ENCODE measurements at regions not wholly inside any gene's neighbourhood (a gene's known extent, or its start where the extent isn't known, plus 50 kb on each side); places are given as distances from the start of the nearest gene placed in this dataset.

DNA sequence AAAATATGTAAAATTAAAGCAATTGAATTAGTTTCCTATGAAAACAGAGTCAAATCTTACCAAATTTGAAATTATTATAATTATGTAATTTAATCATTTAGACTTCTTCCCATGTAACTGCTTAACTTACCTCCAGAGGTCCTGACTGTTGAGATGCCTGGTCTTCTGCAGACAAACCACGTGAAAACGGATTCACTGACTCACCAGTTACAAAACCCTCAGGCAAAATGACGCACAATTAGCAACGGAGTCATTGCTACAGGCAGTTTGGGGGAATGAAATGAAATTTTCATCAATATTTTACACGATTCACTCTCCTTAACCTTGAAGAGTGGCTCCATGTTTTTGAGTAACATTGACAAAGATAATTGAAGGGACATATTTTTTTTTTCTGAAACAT lies 460.8 kb downstream of the MTRR start:
- TF ChIP-seq EZH2phosphoT487 (IDR thresholded peaks at IDR 0.05; ENCODE audit: borderline replicate concordance) = no peak
- no peak for TF ChIP-seq RAD21 (IDR thresholded peaks at IDR 0.05; ENCODE audit: low read depth)
- no peak for TF ChIP-seq POLR2AphosphoS5 (IDR thresholded peaks at IDR 0.05; ENCODE audit: low read depth, low read length)
- TF ChIP-seq, protein P1, sequence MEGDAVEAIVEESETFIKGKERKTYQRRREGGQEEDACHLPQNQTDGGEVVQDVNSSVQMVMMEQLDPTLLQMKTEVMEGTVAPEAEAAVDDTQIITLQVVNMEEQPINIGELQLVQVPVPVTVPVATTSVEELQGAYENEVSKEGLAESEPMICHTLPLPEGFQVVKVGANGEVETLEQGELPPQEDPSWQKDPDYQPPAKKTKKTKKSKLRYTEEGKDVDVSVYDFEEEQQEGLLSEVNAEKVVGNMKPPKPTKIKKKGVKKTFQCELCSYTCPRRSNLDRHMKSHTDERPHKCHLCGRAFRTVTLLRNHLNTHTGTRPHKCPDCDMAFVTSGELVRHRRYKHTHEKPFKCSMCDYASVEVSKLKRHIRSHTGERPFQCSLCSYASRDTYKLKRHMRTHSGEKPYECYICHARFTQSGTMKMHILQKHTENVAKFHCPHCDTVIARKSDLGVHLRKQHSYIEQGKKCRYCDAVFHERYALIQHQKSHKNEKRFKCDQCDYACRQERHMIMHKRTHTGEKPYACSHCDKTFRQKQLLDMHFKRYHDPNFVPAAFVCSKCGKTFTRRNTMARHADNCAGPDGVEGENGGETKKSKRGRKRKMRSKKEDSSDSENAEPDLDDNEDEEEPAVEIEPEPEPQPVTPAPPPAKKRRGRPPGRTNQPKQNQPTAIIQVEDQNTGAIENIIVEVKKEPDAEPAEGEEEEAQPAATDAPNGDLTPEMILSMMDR (IDR thresholded peaks at IDR 0.05 in 2 of 3, conservative IDR thresholded peaks at IDR 0.05 in 1 of 3; ENCODE audit: borderline replicate concordance in 1 of 3, insufficient read depth in 1 of 3, low read depth in 2 of 3, low read length in 2 of 3) = no peak
- no peak for TF ChIP-seq SP1 (IDR thresholded peaks at IDR 0.05; ENCODE audit: low read depth)
- TF ChIP-seq, protein P2, sequence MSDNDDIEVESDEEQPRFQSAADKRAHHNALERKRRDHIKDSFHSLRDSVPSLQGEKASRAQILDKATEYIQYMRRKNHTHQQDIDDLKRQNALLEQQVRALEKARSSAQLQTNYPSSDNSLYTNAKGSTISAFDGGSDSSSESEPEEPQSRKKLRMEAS (IDR thresholded peaks at IDR 0.05) = no peak
- TF ChIP-seq SRF (IDR thresholded peaks at IDR 0.05; ENCODE audit: low read depth) = no peak
- no peak for TF ChIP-seq ZNF274 (IDR thresholded peaks at IDR 0.05; ENCODE audit: low read depth, low read length)
- TF ChIP-seq POLR2A (IDR thresholded peaks at IDR 0.05; ENCODE audit: borderline replicate concordance, extremely low read depth, insufficient read depth, insufficient read length) = no peak
- TF ChIP-seq CEBPB (IDR thresholded peaks at IDR 0.05; ENCODE audit: low read depth) = no peak
- TF ChIP-seq, protein P3, sequence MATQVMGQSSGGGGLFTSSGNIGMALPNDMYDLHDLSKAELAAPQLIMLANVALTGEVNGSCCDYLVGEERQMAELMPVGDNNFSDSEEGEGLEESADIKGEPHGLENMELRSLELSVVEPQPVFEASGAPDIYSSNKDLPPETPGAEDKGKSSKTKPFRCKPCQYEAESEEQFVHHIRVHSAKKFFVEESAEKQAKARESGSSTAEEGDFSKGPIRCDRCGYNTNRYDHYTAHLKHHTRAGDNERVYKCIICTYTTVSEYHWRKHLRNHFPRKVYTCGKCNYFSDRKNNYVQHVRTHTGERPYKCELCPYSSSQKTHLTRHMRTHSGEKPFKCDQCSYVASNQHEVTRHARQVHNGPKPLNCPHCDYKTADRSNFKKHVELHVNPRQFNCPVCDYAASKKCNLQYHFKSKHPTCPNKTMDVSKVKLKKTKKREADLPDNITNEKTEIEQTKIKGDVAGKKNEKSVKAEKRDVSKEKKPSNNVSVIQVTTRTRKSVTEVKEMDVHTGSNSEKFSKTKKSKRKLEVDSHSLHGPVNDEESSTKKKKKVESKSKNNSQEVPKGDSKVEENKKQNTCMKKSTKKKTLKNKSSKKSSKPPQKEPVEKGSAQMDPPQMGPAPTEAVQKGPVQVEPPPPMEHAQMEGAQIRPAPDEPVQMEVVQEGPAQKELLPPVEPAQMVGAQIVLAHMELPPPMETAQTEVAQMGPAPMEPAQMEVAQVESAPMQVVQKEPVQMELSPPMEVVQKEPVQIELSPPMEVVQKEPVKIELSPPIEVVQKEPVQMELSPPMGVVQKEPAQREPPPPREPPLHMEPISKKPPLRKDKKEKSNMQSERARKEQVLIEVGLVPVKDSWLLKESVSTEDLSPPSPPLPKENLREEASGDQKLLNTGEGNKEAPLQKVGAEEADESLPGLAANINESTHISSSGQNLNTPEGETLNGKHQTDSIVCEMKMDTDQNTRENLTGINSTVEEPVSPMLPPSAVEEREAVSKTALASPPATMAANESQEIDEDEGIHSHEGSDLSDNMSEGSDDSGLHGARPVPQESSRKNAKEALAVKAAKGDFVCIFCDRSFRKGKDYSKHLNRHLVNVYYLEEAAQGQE (IDR thresholded peaks at IDR 0.05; ENCODE audit: low read depth) = no peak
- TF ChIP-seq TCF7L2 (IDR thresholded peaks at IDR 0.05; ENCODE audit: borderline replicate concordance, extremely low read depth, insufficient read depth, insufficient read length) = no peak
- TF ChIP-seq EZH2 (IDR thresholded peaks at IDR 0.05) = no peak
- TF ChIP-seq JUND (IDR thresholded peaks at IDR 0.05) = no peak
